NCI-H2171 treated with DMSO at 0.1 percent for 48 hours (cell line): ENCODE measurements at regions not wholly inside any gene's neighbourhood (a gene's known extent, or its start where the extent isn't known, plus 50 kb on each side); places are given as distances from the start of the nearest gene placed in this dataset.

Source experiments
- DNase-seq: peaks from one replicate; lab custom pipeline; 2025; lab: John Stamatoyannopoulos, UW

DNA sequence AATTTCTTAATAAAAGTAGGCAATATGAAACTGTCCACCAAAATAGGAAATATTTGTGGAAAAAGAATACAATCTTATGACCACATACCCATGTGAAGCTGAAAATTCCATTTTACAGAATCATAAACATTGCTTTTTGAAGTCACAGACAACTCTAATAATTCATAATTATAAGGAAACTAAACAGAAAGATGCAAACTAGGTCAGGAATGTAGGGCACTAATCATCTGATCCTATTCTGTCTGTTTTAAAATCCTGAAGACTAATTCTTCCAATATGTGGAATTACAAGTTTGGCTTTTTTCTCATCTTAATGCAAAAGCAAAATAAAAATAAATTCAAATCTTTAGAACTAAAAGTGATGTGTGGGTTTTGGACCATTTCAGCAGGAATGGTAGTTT, 528.6 kb downstream of the LTN1 start:
- no peak for DNase-seq

DNA sequence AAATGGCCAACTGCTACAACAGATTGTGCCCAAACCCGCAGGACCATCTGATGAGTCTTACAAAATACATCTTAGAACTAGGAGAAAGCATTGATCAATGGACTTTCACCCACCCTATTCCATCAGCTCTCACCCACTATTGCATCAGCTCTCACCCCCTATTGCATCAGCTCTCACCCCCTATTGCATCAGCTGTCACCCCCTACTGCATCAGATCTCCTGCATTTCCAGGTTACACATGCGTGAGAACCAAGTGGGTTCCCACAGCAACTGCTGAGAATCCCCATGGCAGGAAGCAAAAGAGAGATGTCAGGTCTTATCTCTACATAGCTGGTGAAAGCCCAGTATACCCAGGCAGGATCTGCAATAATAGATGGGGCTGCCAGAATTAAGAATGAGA, 533.5 kb downstream of the LTN1 start:
- DNase-seq, result no peak

DNA sequence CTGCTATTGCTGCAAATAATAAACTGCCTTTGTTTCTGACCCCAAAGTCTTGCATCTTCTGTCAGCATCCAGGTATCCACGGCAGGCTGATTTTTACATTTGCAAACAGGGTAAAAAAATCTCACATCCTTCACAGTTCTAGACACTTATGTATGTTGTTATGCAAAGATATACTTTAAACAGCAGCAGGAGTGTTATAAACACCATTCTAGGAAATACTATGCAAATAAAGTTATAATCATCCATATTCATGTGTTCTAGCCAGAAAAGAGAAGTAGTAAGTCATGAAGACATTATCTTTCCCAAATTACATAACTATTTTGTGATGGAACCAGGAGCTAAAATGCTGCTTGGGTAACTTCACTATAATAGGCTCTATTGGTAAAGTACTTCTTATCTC, 534.2 kb downstream of the LTN1 start:
- DNase-seq, result no peak

DNA sequence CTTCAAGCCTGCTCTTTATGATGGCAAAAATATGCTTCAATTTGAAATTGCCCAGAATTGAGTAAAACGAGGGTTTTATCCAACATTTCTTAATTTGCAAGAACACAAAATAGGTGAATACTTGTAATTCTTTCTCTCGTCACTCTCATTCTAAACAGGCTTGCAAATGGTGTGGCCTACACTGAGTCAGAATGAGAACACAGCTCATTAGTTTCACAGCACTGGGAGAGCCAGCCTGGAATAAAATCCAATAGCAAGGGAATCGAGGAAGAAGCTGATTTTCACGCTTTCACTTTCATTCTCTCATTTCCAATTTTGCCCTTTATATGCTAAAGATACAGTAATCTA, 537.5 kb downstream of the LTN1 start:
- no peak for DNase-seq

DNA sequence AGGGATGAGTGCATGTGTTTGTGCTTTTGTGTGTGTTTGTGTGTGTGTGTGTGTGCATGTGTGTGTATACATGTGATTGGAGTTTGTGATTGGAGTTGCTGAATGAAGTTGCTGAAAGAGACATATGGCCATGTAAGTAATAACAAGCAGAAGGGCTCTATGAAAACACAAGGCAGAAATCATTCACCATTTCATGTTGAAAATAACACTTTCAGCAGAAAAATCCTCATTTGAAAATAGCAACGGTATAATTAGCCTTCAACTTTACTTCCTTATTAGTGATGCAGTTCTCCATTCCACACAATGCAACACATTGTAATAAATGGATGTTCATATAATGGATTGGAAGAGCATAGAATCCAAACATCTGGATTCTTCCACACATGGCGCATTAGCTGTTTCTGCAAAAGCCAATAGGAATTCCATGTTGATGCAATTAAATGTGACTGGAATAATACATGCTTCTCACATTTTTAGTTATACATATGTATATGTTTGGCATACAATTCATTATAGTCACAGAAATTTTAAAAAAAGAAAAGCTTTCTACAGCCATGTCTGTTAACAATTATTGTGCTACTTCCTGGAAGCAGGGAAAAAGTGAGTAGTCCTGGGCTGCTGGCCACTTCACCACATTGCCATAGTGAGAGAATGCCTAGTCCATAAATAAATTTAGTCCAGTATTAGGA, 538.0 kb downstream of the LTN1 start:
- no peak for DNase-seq

DNA sequence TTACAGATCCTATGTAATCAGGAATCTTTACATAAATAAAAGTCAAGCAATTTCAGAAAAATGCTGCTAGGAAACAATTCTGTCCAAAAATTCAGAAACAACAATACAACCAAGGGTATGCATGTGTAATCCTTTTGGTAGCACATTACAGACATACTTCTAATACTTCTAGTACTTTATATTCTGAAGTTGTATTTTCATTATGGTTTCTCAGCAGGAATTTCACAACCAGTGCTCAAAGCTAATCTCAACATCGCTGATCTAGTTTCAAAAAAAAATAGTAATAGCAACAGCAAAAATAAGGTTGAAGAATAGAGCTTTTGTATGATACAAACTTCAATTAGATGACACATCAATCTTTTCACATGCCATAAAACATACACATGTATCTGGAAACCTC, 545.2 kb downstream of the LTN1 start:
- DNase-seq, result no peak

DNA sequence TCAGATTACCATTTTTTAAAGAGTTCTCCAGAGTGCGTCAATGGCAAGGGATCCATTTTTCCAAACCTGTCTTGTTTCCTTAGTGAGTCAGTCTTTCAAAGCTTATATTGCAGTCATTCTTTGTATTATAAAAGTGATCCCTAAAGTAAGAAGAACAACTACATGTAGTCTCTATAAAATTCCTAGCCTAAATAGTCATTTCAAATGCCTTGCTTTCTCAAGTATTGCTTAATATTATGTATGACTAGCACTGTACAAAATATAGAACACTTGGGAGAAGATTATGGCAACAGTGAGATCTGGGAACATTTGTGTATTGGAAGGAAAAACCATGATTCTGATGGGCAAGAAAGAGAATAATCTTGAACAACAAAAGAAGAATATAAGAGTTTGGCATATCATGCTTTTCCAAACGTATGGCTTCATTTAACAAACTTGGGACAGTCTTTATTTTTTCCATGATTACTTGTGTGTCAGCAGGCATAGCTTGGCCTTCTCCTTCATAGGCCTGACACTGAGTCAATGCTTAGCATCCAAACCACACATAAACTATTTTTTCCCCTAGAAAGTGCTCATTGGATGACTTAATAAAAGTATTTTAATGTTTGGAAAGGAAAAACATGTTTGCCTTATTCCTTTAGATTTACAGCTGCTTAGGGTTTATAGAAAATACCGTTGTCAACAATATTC, 547.4 kb downstream of the LTN1 start:
- no peak for DNase-seq

DNA sequence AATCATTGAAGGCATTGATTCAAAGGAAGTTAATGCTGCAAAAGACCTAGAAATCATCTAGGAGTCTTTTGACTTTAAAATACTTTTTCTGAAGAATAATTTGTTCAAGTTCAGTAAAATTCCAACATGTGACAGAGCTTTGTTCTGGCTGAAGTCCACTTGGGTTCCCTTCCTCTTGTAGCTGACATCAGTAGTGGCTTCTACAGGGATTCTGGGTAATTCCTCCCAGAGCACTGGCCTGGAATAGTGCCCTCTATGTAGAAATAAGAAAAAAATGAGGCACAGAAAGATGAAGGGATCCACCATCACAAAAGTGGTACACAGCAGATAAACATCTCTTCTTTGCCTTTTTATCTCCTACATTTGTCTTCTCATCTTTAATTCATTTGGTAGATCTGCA, 548.1 kb downstream of the LTN1 start:
- DNase-seq, result no peak

DNA sequence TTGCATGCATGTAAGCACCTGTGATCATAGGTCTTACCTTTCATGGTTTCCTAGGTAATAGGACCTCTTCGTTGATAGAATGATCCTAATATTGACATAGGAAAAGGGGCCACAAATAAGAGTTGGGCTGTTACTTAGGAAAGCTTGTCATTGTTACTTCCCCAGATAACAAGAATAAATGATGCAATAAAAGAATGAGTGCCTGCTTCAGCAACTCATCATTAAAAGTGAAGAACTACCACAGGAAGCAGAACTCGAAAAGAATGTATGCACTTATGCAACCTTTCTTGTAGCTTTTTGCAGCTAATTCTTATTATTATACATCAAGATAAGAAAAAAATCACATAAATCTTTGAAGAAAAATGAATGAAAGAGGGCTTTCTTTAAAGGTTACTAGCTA, 548.6 kb downstream of the LTN1 start:
- no peak for DNase-seq

DNA sequence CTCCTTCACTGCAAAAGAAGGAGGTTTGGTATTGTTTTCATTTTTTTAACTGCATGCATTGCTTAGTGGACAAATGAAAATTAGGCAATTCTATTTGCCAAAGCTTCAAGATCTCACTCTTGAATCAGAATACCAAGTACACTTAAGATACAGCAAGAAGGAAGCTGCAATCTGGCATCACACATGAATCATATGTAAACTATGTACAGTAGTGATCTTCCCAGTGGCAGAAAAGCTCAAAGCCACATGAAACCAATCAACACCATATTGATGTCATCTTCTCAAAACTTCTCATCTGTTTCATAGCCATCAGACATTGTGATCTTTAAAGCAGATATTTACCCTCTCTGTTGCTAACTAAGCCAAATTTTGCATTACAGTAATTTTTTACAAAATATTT, 550.1 kb downstream of the LTN1 start:
- DNase-seq, result no peak

DNA sequence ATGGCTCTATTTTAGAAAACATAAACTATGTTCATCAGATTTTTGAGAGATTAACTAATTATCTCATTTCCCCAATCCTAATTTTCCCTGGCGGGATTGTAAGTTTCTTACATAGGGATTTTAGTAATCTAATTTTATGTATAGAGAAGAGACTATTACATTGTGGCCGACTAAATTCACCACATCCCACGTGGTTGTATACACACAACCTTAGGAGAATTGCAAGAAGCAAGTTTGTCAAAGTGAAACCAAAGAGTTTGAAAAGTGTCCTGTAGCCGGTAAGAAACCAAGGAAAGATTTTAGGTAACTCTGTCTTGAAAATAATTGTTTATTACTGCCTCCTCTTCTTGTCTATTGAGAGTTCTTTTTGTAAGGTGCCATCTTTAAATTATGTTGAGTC, 550.6 kb downstream of the LTN1 start:
- no peak for DNase-seq

DNA sequence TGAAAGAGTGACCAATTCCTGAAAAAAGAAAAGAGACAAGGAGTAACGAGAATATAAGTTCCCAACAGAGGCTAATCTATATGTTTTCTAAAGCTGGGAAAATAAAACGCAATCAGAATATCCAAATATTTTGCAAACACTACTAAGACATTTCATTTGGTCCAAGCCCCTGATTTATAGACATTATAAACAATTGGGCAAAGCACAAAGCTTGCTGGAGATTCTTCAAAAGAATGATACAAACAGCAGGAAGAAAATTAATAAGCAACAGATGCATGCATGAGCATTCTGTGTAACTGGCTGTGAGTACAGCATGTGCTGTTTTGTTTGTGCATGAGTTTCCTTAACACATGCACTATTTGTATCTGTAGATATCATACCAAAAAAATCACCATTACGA, 552.9 kb downstream of the LTN1 start:
- DNase-seq, result no peak

DNA sequence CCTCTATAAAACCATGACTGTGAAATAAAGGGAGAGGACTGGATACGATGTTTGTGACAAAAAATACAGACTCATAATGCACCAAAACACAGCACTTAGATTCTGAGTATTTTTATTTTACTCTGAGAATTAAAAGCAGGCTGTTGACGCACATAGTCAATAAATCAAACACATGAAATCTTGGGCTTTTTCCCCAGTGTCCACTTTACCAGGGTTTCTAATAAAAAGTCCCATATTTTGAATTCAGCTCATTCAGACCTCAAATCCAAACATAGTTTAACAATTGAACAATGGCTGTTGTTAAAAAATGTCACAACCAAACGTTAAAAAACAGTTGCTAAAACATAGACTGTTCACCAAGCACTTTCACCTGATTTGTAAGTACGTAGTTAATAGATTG, 553.4 kb downstream of the LTN1 start:
- no peak for DNase-seq

DNA sequence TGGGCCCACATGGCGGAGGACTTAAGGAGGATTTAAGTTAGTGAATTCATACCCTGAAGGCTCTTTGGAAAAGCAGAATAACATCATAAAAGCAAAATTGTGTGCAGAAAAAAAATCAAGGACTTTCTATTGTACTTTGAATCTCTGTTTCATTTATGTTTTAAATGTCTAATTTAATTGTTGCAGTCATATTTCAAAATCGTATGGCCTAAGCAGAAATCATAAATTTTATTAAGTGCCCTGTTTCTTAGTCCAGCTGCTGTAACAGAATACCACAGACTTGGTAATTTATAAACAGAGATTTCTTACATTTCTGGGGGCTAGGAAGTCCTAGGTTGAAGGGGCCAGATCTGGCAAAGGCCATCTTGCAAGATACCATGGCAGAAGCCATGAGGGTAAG, 555.6 kb downstream of the LTN1 start:
- no peak for DNase-seq

DNA sequence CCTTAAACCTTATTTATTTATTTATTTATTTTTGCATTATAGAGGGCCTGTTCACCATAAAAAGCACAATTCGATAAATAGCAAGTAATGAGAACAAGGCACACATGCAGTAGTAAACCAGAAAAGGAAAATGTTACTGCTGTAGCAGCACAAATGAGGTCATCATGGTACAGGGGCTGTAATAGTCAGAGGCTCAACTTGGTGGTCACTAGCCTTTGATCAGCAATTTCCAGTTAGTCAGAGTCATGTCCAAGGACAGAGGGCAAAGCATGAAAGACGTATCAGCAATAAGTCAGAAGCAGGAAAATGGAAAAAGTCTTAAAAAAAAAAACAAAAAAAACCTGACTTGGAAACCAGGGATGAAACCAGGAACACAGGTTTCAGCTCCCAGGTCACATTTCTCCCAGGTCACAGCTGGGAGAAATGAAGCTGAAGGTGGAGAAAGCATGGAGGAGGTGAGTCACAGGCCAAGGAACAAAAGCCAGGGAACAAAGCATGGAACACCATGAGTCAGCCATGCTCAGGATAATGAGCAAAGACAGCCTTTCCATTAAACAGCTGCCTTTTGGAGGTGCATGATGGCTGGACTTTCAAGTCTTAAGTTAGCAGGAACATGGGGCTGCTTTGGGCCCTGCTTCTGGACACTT, 556.3 kb downstream of the LTN1 start:
- DNase-seq, result no peak

DNA sequence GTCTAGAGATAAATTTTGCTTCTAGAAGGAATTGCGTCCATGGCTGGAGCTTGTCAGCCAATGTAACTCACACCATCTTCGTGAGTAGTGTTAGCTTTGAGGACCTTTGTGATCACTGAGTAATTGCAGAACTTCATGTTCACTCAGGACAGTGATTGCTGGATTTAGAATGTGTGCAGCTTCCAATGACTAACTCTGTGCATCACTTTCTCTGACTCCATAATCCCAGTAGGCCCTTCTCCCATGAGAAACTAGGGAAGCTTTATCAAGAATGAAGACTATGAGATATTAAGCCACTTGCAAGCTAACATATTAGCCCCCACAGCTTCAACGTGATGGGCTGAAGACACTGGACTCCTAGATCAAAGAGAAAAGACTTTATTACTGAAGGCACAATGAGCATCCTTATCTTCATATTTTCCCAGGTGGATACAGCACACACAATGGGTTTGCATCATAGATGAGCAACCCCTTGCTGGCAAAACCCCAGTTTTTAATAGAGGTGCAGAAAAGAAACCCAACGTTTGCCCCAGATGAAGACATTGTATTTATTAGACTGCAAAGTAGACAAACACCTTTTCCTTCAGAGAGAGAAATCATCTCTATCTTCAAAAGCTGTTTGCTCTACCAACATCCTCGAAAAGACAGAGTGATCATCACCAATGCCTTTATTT, 561.0 kb downstream of the LTN1 start:
- no peak for DNase-seq

DNA sequence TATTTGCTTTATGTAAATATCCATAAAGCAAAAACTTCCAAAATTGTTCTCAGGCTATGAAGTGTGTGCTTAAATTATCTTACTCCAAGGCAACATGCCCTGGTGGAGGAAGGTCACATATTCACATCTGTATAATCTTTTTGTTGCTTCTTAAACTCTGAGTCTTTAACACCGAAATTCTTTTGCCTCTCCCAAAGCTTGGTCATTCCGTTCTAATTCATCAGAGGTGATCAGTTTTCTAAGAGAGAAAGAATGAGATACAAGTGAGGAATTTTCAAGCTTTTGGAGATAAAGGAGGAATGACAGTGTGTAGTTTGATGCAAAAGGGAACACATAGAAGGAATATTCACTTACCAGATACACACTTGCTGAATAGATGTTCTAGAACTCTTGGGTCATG, 561.7 kb downstream of the LTN1 start:
- no peak for DNase-seq

DNA sequence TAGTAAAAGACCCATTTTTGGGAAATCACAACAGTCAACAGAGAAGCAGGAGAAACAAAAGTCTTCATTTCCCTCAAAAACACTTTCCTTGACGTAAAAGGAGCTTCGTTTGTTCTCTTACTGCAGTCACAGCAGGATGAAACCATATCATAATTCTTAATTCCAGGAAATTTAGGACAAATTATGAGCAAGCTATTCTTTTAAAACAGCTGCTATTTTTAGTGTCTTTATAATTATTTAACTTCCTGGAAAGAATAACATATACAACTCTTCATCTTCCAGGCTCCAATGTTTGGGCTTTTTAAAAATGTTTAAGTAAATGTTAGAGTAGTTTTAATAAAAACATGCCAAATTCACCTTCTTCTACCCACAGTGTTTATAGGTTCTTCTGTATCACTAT, 563.5 kb downstream of the LTN1 start:
- no peak for DNase-seq

DNA sequence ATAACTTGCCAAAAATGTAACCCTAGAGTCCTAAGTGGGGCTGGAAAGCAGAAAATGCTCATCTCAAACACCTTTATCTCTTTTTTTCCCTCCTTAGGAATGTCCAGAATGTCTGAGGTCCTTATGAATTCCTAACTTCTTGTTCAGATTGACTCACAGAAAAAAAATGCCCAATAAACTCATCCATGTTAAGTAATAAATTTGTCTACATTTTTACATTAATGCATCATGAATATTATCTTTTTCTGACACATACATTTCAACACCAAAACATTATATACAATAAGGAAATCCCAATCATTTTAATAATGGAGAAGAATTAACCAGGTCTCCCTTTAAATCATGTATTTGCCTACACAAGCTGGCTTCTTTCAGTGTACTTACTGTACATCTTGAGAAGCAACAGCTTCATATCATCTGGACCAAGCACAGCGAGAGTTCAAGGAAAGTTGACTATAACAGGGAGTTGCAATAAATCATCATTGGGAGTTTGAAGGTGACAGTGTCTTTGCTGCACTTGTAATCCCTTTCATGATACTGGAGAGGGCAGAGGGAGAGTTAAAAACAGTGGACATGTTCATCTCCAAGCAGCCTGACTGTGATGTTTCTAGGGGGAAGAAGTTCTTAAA, 565.2 kb downstream of the LTN1 start:
- no peak for DNase-seq

DNA sequence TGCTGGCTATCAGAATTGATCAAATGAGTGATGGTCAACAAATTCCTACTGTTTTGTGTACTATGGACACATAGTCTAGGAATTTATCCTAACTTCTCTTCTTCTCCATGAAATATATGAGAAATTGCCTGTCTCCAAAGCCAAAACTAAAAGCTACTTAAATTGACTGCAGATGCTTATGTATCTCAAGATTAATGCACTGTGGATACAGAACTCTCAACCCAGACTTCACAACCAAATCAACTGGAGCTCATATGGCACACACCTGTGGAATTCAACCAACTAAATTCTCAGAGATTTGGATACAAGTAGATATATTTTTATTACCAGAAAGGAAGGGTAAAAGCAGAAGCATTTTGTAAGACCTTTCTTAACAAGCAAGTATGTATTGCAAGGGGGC, 566.1 kb downstream of the LTN1 start:
- DNase-seq, result no peak

DNA sequence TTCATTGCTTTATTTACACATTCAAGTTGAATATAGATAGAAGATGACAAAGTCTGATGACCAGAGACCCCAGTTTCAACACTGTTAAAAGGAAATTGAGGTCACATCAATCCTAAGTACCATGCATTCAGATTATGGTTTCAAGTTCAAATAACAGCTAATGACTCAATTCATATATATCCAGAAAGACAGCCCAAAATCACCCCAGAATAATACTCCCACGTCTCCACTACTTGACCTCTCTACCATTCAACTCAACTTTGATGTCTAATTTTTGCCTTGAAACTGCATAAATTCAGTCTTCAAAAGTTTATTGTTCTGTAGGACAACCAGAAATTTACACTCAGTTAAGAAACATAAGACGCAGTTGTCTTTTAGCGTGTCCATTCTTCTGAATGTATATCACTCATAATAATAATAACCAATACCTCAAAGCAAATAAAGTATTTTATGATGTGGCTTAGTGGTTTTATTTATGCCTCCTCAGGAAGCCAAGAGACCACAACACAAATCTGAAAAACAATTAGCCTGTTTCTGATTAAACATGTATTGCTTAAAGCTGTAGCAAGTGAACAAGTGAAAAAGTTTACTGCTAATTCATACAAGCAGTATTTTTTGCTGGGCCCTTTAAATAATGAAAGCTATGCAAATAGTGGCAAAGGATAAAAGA, 569.0 kb downstream of the LTN1 start:
- no peak for DNase-seq
